Fibroblast of gingiva (primary cell): ENCODE measurements at regions not wholly inside any gene's neighbourhood (a gene's known extent, or its start where the extent isn't known, plus 50 kb on each side); places are given as distances from the start of the nearest gene placed in this dataset.

Experiments used
- DNase-seq: peaks from one replicate; pipeline ENCODE4 v3.0.0-alpha.2; 2011; ENCODE audit warnings: low read depth

DNA sequence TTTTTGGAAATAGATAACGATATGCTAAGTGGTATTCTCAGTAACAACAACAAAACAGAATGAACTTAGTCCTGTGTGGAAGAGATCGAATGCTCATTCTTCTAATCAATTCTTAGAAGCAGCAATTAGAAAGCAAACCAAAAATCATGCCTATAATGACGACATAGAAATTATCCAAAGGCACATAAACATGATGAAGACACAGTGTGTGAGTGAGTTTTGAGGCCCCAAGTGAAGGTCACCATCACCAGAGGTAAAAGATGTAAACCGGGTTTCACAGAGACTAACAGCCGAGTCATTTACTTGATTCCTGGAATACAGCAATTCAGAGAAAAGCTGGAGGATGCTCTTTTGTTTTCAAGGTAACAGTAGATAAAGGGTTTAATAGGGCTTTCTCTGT, 509.2 kb downstream of the TDRD15 start:
- DNase-seq: no peak

DNA sequence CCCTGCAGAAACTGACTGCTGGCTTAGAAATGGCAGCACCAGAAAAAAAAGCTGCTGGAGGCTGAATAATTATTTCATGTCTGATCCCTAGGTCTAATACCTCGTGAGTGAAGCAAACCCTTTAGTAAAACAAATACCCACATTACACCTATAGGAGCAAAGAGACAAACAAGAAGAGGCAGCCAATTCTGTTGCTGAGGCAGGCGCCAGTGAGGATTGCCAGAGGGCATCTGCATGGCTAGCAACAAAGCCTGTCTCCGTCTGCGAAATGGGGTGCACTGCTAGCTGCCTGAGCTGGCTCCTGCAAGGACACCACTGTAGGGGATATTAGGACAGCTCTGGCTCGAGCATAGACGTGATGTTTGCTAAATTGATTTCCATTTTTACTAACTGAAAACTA, 509.7 kb downstream of the TDRD15 start:
- no peak for DNase-seq

DNA sequence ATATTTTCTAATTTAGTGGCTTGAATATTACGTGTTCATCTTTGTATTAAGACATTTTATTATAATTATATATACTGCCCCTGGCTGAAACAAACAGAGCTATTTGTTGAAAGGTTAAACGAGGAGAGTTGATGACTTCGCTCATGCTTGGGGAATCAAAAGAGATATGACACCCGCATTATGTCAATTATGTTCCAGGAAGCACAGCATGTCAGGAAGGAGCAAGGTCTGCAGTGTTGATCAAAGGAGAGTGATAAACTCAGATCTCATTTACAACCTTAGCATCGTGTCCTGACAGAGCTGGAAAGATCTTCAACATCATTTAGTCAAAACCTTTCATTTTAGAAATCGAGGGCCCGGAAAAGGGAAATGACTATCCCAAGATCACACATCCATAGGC, 510.1 kb downstream of the TDRD15 start:
- DNase-seq: no peak

DNA sequence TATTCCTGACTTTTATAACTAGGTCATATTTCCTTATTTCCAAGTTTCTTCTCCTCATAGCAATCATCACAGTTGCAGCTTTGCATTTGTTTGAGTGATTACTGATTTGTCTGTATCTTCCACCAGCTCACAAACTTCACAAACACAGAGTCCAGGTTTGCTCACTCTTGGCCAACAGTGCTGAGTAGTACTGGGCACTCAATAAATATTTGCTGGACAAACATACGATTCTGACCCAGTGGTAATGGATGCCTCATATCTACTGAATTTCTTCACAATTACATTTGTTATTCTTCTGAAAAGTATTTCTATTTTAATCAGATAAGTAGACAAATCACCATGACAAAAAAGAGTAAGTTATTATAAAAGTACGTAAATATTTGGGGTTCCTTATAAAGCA, 516.3 kb downstream of the TDRD15 start:
- DNase-seq: no peak

DNA sequence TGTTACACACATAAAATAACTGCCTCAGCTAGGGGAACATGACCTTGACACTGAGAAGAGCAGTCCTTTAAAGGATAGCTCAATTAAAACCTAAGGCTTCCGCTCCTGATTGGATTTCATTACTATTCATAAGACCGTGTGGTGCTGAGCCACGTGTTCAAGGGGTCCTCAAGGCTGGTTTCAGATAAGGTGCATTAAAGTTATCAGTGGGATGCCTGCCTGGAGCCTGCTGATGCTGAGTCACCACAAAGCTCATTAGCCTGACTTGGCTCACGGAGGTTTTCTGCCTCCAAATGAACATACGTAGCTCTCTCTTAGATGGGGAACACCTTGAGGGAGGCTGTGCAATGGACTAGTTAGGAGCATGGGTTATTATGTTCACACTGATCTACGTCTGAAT, 518.9 kb downstream of the TDRD15 start:
- DNase-seq: no peak

DNA sequence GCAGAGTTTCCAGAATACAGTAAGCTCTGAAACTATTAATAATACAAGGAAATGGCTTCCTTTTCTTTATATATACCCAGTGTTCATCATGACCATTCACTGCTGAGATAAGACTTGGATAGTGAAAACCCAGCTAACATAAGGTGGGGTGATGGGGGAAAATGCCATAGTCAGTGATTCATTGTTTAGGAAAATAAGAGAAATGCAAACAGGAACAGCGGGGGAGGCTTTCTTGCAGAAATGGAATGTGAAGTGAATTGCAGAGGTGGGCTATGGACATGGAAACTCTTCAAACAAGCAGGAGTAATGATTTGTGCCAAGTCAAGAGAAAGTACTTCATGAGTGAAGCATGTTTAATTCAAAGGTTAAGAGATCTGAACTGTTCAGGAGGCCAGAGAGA, 519.4 kb downstream of the TDRD15 start:
- no peak for DNase-seq

DNA sequence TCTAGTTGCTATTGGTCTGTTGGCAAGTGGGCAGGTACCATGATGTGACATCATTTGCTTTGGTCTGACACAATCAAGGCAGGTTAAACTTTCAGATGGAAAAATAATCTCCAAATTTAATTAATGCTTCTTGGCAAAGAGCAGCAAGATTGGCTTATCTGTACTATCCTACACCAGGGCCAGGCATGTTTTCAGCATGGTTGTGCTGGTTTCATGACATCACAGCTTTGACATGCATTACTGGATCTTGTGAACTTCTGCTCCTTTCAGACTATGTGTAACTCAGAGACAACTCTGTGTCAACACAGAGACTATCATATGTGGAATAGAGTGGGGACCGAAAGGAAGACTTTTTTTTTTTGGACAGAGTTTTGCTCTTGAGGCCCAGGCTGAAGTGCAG, 520.5 kb downstream of the TDRD15 start:
- DNase-seq: no peak

DNA sequence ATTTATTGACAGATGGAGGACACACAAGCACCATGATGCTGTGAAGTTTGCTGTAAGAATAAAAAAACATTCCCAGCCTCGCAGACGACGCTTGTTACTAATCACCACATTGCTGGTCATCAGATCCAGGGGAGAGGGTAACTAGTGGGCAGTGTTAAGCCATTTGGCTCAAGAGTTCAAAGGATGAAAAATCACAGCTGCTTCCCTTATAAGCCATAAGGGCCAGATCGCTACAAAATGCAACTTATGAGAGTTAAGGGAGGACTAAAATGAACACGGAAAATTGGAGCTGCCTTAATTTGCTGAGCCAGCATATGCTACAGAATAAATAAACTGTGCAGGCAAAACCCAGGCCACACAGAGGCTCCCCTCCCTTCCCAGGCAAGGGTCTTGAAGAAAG, 522.6 kb downstream of the TDRD15 start:
- DNase-seq: no peak

DNA sequence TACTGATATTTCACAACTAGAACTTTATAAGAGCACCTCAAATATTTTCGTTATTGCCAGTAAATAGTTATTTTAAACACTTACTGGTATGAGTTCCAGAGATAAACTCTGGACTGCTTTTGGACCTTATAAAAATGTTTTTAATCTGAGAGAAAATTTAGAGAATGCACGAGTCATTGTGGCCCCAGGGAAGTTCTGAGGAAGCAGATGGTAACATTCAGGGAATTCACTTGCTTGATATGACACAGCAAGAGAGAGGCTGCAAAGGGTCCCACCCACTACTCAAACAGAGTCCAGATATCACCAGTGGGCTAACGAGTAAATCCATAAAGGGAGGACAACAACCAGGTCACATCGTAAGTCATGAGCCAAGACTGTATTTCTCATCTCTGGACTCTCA, 526.8 kb downstream of the TDRD15 start:
- no peak for DNase-seq

DNA sequence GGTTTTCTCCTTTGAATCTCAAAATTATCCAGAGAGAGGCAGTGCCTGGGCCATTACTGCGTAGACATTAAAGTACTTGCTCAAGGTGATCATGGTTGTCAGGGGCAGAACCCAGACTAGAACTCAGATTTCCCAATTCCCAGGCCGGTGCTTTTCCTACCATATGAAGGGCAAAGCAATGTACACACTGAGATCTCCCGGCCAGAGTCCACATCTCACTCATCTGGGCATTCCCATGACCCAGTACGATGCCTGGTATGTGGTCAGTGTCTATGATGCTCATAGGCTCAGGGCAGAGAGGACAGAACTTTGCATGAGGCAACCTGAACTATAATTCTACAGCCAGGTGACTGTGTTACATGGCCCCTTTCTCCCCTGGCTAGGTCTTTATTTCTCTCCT, 531.4 kb downstream of the TDRD15 start:
- DNase-seq: no peak

DNA sequence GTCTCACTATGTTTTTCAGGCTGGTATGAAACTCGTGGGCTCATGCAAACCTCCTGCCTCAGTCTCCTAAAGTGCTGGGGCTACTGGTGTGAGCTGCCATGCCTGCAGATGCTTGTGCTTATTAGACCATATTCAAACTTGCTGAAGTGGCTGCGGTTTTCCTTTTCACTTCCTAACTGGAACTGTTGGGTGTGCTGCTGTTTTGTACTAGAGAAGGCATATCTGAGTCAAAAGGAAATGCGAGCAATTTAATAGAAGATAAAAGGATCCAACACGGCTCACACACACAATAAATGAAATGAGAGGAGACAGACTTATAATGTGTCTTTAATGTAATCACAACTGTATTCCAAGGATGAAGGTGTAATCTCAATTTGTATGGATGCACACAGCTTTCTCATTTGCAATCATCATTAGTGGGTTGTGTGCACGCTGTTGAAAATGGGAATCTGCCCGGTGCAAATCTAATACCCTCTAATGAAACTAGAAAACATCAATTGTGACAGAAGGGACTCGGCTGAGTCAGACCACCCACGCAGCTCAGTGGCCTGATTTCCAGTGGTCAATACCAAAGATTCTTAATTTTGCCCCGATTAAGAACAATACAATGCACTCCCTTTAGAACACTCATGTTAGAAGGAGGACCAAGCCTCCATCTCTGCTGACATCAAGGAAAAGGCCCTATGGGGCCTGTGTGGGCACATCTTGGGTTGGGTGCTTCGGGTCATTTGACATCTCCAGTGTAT, 532.7 kb downstream of the TDRD15 start:
- no peak for DNase-seq

DNA sequence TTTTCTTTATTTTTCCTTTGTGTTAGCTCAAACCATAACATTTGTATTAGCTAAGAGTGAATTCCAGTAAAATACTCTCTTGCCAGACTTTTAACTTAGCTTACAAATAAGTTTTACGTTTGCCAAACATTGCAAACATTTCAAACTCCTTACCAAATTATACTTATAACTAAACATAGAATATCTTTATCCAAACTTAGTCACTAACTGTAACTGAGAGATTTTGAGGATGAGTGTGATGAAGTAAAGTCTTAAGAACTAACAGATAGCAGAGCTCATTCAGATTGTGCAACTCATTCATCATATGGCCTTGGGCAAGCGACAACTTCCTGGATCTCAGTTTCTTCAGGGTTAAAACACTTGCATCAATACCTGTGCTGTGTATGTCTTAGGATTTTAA, 533.7 kb downstream of the TDRD15 start:
- no peak for DNase-seq

DNA sequence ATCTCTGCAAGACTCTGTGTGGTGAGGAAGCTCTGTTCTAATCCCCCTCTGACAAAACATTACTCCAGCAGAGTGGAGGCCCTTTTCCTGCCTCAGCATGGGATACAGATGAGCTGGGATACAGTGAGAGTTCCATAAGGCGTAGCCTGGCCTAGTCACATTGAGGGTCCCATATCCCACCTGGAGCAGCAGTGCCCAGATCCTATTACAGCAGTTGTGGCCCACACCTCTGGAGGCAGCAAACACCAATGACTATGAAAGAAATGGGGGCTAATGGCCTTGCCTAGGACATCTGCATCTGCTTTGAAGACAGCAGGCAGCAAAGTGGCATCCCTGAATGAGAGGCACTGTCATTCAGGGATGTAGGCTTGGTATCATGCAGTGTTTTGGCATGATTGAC, 534.5 kb downstream of the TDRD15 start:
- no peak for DNase-seq

DNA sequence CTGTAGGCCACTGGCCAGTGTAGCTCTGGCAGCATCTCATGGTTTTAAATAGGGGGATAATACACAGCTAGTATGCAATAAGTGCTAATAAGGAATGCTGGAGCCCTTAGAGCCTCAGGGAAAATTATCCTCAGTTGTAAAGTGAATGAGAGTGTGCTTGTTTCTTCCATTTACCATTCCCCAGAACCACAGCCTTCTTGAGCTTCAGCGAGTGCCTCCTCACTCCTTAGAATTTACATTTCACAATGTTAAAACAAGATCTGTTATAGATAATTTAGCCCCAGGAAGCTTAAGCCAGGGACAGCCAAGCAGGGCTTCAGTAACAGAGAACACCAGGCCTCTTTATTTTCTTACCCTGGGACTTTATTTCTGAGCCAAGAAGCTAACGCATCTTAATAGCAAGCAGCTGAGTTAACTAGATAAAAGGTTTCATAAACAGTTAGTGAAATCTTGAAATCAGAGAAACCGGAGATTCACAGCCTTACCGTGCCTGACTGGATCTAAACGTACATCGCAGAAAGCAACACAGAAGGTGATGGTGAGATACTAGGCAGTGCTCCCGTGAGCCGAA, 535.2 kb downstream of the TDRD15 start:
- no peak for DNase-seq

DNA sequence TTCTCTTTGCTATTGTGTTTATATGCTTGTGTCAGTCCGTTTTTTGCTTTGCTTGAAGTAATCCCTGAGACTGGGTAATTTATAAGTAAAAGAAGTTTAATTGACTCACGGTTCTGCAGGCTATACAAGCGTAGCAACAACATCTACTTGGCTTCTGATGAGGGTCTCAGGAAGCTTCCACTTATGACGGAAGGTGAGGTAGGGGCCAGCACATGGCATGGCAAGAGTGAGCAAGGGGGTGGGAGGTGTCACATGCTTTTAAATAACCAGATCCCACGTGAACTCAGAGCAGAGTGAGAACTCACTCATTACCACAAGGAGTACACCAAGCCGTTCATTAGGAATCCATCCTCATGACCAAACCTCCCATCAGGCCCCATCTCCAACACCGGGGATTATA, 540.3 kb downstream of the TDRD15 start:
- DNase-seq: no peak

DNA sequence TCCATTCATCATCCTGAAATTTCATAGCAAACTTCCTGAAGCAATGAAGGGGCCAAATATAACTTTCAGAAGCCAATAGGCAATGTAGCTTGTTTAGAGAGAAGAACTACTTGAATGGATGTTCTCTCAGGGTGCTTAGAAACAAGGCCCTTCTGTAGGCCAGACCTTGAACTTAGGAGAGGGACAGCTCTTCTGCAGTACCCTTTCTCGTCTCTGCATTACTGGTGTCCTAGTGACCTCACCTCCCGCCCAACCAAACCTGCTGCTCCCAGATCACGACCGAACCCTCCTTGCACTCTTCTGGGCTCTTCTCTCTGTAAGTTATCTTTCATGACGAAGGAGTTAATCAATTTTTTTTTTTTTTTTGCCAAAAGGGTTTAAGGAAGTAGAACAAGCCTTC, 543.9 kb downstream of the TDRD15 start:
- DNase-seq: no peak

DNA sequence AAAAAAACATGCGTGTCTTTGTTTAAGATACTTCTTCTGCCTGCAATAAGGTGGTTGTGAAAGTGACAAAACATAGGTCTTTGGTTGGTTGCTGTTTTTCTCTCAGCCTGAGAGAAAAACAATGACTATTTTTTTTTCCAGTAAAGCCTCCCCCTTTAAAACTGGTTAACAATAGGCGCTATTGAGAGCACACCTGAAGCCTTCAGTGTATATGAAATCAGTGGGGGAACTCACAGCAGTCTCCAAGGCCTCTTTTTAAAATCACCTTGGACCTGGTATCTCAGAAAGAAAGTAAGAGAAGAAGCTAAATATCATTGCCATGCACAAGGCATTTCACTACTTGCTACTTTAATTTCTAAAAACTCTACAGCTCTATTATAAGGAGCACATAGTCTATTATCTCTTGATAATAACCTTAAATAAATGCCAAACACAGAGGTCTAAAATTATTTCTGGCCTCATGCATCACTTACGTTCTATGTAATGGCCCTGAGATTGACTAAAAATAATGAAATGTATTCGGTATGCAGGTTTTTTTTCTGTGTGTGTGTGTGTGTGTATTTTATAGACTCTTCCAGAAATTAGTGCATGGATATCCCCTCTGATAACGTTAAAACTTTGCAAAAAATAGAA, 544.4 kb downstream of the TDRD15 start:
- DNase-seq: no peak

DNA sequence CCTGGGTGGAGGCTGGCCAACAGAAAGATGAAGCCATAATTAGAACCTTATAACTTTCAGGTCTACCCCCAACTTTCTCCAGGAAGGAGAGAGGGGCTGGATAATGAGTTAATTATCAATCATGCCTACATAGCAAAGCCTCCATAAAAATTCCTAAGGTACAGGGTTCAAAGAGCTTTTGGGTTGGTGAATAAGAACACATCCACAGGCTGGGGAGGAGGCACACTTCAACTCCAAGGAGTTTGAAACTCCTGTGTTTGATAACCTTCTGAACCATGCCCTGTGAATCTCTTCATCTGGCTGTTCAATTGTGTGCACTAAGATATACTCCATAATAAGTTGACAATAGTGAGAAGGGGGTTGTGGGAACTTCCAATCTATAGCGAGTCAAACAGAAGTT, 552.3 kb downstream of the TDRD15 start:
- no peak for DNase-seq

DNA sequence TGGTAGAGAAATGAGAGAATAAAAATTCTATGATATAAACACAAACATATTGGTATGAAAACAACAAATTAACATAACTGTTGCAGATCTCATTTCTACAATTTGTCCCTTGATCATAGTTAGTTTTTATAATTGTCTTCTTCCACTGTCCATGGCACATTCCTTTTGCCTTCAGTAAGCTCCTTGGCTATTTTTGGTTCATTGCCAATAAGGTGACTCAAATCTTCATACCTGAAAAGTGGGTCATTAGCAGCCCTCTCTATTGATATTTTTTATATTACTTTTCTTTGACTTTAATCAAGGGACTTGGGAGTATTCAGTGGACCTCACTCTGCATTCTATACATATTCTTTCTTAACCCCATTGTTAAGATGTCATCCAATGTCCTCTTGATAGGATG, 552.9 kb downstream of the TDRD15 start:
- no peak for DNase-seq

DNA sequence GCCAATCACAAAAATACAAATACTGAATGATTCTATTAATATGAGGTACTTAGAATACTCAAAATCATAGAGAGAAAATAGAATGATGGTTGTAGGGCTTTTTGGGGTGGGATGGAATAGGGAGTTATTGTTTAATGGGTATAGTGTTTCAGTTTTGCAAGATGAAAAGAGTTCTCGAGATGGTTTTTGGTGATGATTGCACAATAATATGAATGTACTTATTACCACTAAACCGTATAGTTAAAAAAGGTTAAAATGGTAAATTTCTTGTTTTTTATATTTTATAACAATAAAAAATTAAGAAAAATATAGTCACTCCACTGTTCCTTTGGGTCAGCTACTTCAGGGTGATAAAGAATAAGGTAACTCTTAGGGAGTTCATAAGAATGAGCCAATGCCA, 560.1 kb downstream of the TDRD15 start:
- DNase-seq: no peak

DNA sequence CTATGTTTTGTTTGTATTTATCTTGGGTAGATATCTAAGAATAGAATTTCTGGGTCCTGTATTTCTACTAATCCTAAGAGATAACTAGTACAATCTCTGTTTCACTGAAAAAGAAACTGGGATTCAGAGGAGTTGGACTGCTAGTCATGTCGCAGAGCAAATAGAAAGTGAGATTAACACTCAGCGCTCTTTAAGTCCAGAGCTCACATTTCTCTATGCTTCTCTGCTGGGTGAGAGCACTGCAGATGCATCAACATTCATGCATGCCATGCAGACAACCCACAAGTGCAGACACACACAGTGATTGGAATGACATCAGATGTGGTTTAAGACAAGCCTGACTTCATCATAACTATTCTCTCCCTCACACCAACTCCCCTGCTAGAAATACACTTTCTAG, 563.8 kb downstream of the TDRD15 start:
- DNase-seq: no peak

DNA sequence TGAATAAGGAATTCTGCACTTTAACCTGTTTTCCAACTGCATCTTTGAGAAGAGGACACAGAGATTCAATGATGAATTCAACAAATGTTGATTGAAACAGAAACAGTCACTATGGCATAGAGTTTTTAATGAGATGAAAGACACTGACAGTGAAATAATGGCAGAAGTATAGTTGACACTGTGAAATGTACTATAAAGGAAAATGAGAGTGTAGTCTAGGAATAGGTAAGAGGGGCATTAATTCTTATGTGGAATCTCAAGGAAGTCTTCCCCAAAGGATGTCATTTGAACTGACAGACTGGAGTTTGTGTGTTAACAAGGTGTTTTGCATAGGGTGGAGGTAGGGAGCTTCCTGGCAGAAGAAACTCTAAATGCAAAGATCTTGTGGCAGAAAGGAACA, 566.2 kb downstream of the TDRD15 start:
- no peak for DNase-seq

DNA sequence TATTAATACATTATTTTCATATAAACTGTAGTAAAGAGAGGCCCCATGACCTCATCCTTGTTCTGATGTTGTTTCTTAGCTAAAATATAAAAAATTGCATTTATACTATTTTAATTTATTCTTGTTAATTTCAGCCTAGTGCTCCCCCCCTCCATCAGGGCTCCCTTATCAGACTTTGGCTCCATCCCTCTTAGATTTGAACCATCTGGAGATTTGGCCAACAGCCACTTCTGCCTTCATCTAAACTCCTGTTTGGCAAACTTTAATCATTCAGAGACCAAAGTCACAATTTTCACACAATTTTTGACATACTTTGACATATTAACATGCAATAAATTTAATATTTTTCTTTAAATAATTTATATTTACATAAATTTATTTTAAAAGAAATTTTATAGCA, 569.3 kb downstream of the TDRD15 start:
- DNase-seq: no peak
